CD4-positive, alpha-beta T cell (primary cell): ENCODE measurements at regions not wholly inside any gene's neighbourhood (a gene's known extent, or its start where the extent isn't known, plus 50 kb on each side); places are given as distances from the start of the nearest gene placed in this dataset.

Experiments
- ATAC-seq: fragments of 200-7000 bp; cut with Tn5 transposase; one replicate; pipeline ENCODE4 v1.10.0; 2022; ENCODE audit warnings: mild to moderate bottlenecking; ENCODE audit not compliant: poor library complexity
- CTCF ChIA-PET: fragments of 350-600 bp; sonication (Branson Sonifier 250); formaldehyde crosslinking; loops from one replicate; lab custom pipeline; 2021; ENCODE audit warnings: antibody characterized with exemption, inconsistent platforms; lab: Charles Lee
- POLR2A ChIA-PET: fragments of 350-600 bp; sonication (Branson Sonifier 250); formaldehyde crosslinking; loops from one replicate; lab custom pipeline; 2021; ENCODE audit warnings: antibody characterized with exemption, inconsistent platforms; lab: Charles Lee
- DNase-seq, 14 experiments: peaks; one replicate each; pipeline ENCODE4 v3.0.0-alpha.2; 2013 to 2020; ENCODE audit warnings: mixed read lengths in 2 of 14
- H3K27ac ChIP-seq, 2 donors: one replicate each; pipeline versions ENCODE4 v1.5.1 to v1.7.0; 2013; ENCODE audit warnings: low read length in 2 of 2, low read depth in 1 of 2, mild to moderate bottlenecking in 1 of 2
- H3K27me3 ChIP-seq, 2 experiments: 1 replicate in 1 of 2; 2 replicates in 1 of 2; pipeline versions ENCODE4 v1.6.1 to v1.7.0; 2013; ENCODE audit warnings: low read length in 2 of 2, control low read depth in 1 of 2, mild to moderate bottlenecking in 1 of 2, moderate library complexity in 1 of 2; ENCODE audit not compliant: insufficient read depth in 2 of 2, control insufficient read depth in 1 of 2
- H3K36me3 ChIP-seq: one replicate; pipeline ENCODE4 v1.6.1; 2013; ENCODE audit warnings: low read length, control low read depth; ENCODE audit not compliant: insufficient read depth
- H3K4me1 ChIP-seq: one replicate; pipeline ENCODE4 v1.6.1; 2013; ENCODE audit warnings: low read length, control low read depth; ENCODE audit not compliant: insufficient read depth
- H3K4me3 ChIP-seq: one replicate; pipeline ENCODE4 v1.5.1; 2013; ENCODE audit warnings: mild to moderate bottlenecking, low read length, moderate library complexity
- H3K9me3 ChIP-seq, 2 experiments: 1 replicate in 1 of 2; 2 replicates in 1 of 2; pipeline versions ENCODE4 v1.6.1 to v1.7.0; 2013; ENCODE audit warnings: low read length in 2 of 2, mild to moderate bottlenecking in 2 of 2, control low read depth in 1 of 2, moderate library complexity in 1 of 2; ENCODE audit not compliant: control insufficient read depth in 1 of 2, insufficient read depth in 1 of 2
- H3K27ac Mint-ChIP-seq: one replicate; pipeline ENCODE4 v1.8.0; 2020; ENCODE audit warnings: mixed read lengths
- H3K27me3 Mint-ChIP-seq: one replicate; pipeline ENCODE4 v1.8.0; 2021; ENCODE audit warnings: mixed read lengths
- H3K36me3 Mint-ChIP-seq: one replicate; pipeline ENCODE4 v1.8.0; 2021; ENCODE audit warnings: low read depth, mixed read lengths
- H3K4me1 Mint-ChIP-seq: one replicate; pipeline ENCODE4 v1.8.0; 2021; ENCODE audit warnings: low read depth, mixed read lengths
- H3K4me3 Mint-ChIP-seq: one replicate; pipeline ENCODE4 v1.8.0; 2020; ENCODE audit warnings: mild to moderate bottlenecking, mixed read lengths
- H3K9me3 Mint-ChIP-seq: one replicate; pipeline ENCODE4 v1.8.0; 2020; ENCODE audit warnings: mixed read lengths
- CTCF ChIP-seq: fragments of 200-600 bp; IDR thresholded peaks from one replicate; pipeline ENCODE4 v1.8.0; 2022; ENCODE audit warnings: antibody characterized with exemption, mild to moderate bottlenecking
- intact Hi-C, 2 experiments: fragments of 100-400 bp; cut with DNase I in 1 of 2; cut with micrococcal nuclease in 1 of 2; formaldehyde crosslinking; loops; one replicate each; pipeline versions ENCODE4 v1.15.1 to v1.9.0; 2023 to 2025; cut with DNase I, micrococcal nuclease

- Mint-ChIP-seq H3K4me1 (no peaks in the 10 kb centered on the region), H3K27me3 (no peaks in the 10 kb centered on the region), H3K36me3 (no peaks in the 10 kb centered on the region), H3K27ac (no peak overlapping the region), H3K9me3 (peaks cover 5% of the 10 kb centered on the region), H3K4me3 (no peak overlapping the region)
- TF ChIP-seq CTCF, result no peak
- no peak for DNase-seq
- no peaks in the 10 kb centered on the region for H3K36me3 ChIP-seq
- H3K9me3 ChIP-seq, result no peaks in the 10 kb centered on the region
- ATAC-seq, result no peak
- CTCF ChIA-PET, result no interaction called here
- H3K27ac ChIP-seq, result no peak overlapping the region
- H3K4me1 ChIP-seq, result no peaks in the 10 kb centered on the region
- intact Hi-C loops, result no loop called here
- no peak overlapping the region for H3K4me3 ChIP-seq
- no peaks in the 10 kb centered on the region for H3K27me3 ChIP-seq
- POLR2A ChIA-PET, result no interaction called here
Measured at GRCh38 chr5:12258549-12258948, 354.3 kb upstream of the CTNND2 start.

- no peak overlapping the region for H3K4me3 Mint-ChIP-seq
- no peak for DNase-seq
- no peak overlapping the region for H3K4me3 ChIP-seq
- H3K36me3 ChIP-seq, result no peaks in the 10 kb centered on the region
- intact Hi-C loops, result no loop called here
- CTCF ChIA-PET, result no interaction called here
- no peak for ATAC-seq
- no peaks in the 10 kb centered on the region for H3K36me3 Mint-ChIP-seq
- no peaks in the 10 kb centered on the region for H3K4me1 ChIP-seq
- peaks cover 6% of the 10 kb centered on the region for H3K9me3 Mint-ChIP-seq
- H3K9me3 ChIP-seq, result no peaks in the 10 kb centered on the region
- no peaks in the 10 kb centered on the region for H3K27me3 Mint-ChIP-seq
- no peaks in the 10 kb centered on the region for H3K4me1 Mint-ChIP-seq
- H3K27ac Mint-ChIP-seq, result no peak overlapping the region
- TF ChIP-seq CTCF, result no peak
- no peaks in the 10 kb centered on the region for H3K27me3 ChIP-seq
- POLR2A ChIA-PET, result no interaction called here
- H3K27ac ChIP-seq, result no peak overlapping the region
Measured at GRCh38 chr5:12250454-12250853, 346.2 kb upstream of the CTNND2 start.

DNA sequence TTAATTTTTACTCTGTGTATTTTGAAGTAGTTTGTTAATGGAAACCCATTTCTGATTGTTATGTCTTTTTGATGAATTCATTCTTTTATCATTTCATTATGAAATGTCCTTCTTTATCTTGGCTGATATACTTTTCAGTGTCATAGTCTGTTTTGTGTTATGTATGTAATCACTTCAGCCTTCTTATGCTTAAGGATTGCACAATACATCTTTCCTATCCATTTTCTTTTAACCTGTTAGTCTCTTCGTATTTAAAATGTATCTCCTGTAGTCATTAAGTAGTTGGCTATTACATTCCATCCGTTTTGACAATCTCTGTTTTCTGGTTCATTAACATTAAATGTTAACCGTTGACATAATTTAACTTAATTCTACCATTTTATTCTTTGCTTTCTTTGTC, 344.6 kb upstream of the CTNND2 start:
- TF ChIP-seq CTCF, result no peak
- CTCF ChIA-PET, result no interaction called here
- no peak overlapping the region for H3K4me3 Mint-ChIP-seq
- H3K9me3 Mint-ChIP-seq, result peaks cover 12% of the 10 kb centered on the region
- POLR2A ChIA-PET, result no interaction called here
- Histone ChIP-seq H3K4me1 (no peaks in the 10 kb centered on the region), H3K36me3 (no peaks in the 10 kb centered on the region), H3K4me3 (no peak overlapping the region), H3K27me3 (no peaks in the 10 kb centered on the region), H3K27ac (no peak overlapping the region), H3K9me3 (no peaks in the 10 kb centered on the region)
- DNase-seq (no peak), ATAC-seq (no peak)
- H3K4me1 Mint-ChIP-seq, result no peaks in the 10 kb centered on the region
- H3K36me3 Mint-ChIP-seq, result no peaks in the 10 kb centered on the region
- no peak overlapping the region for H3K27ac Mint-ChIP-seq
- H3K27me3 Mint-ChIP-seq, result no peaks in the 10 kb centered on the region
- intact Hi-C loops, result no loop called here
